Heart left ventricle (tissue), 16 donors: ENCODE measurements at regions not wholly inside any gene's neighbourhood (a gene's known extent, or its start where the extent isn't known, plus 50 kb on each side); places are given as distances from the start of the nearest gene placed in this dataset.
"Not testable (repeated sequence)": the region's sequence is repeated elsewhere in the genome, so short reads cannot be mapped to it uniquely, and the experiment has no call there.

Experiments used
- ATAC-seq, 4 donors: fragments of 200-7000 bp; cut with Tn5 transposase; one replicate each; pipeline ENCODE4 v1.9.1; 2020 to 2022; ENCODE audit warnings: moderate library complexity in 4 of 4, mild to moderate bottlenecking in 3 of 4, moderate number of reproducible peaks in 1 of 4
- DNase-seq, 5 donors: peaks; one replicate each; pipeline ENCODE4 v3.0.0-alpha.2; 2020
- H3K27ac ChIP-seq, 12 donors: fragments of 200-600 bp; sonication (generic) in 4 of 12; one replicate each; pipeline versions ENCODE4 v1.5.0 to v1.8.0; 2016 to 2022; ENCODE audit warnings: mild to moderate bottlenecking in 2 of 12
- H3K27me3 ChIP-seq, 9 donors: fragments of 200-600 bp; sonication (generic) in 2 of 9; one replicate each; pipeline versions ENCODE4 v1.5.1 to v1.8.0; 2016 to 2022; ENCODE audit warnings: mild to moderate bottlenecking in 3 of 9
- H3K36me3 ChIP-seq, 9 donors: fragments of 200-600 bp; sonication (generic) in 2 of 9; one replicate each; pipeline versions ENCODE4 v1.5.0 to v1.8.0; 2018 to 2022; ENCODE audit warnings: mild to moderate bottlenecking in 2 of 9
- H3K4me1 ChIP-seq, 12 donors: fragments of 200-600 bp; sonication (generic) in 4 of 12; one replicate each; pipeline versions ENCODE4 v1.5.0 to v1.8.0; 2016 to 2022; ENCODE audit warnings: mild to moderate bottlenecking in 3 of 12
- H3K4me3 ChIP-seq, 12 donors: fragments of 200-600 bp; sonication (generic) in 4 of 12; one replicate each; pipeline versions ENCODE4 v1.5.0 to v1.8.0; 2017 to 2022; ENCODE audit warnings: mild to moderate bottlenecking in 9 of 12, moderate library complexity in 4 of 12
- H3K9me3 ChIP-seq, 12 donors: fragments of 200-600 bp; sonication (generic) in 4 of 12; one replicate each; pipeline versions ENCODE4 v1.5.0 to v1.8.0; 2016 to 2022; ENCODE audit warnings: mild to moderate bottlenecking in 1 of 12
- CTCF ChIP-seq, 12 donors: fragments of 200-600 bp; sonication (generic) in 4 of 12; IDR thresholded peaks; one replicate each; pipeline versions ENCODE4 v1.5.0 to v1.8.0; 2018 to 2022; ENCODE audit warnings: antibody characterized with exemption in 12 of 12, mild to moderate bottlenecking in 5 of 12
- POLR2A ChIP-seq, 2 donors: fragments of 450-650 bp; IDR thresholded peaks; one replicate each; pipeline ENCODE4 v1.6.1; 2017; ENCODE audit warnings: antibody characterized with exemption in 2 of 2, mild to moderate bottlenecking in 2 of 2, moderate library complexity in 2 of 2
- WGBS, 4 donors: extraction: QIAGEN DNeasy Blood & Tissue Kit in 2 of 4; methylation state at CpG; one replicate each; pipeline versions ENCODE4 v1.1.5 to v1.1.7; 2013 to 2018; 5-methylcytosine and 5-hydroxymethylcytosine counted together
- intact Hi-C, 10 donors: fragments of 100-400 bp; cut with DNase I; formaldehyde crosslinking; loops; one replicate each; pipeline versions ENCODE4 v1.11.1 to v1.14.2; 2022
- donor health status: ischemic (EF 13 %, LVEDD 7.1; RV severe dilation, severe dysfunction).
- donor health status: healthy with polysubstance abuse.
- donor health status: DM: no; HTN: yes; CAD: no.
- donor health status: DM: no; HTN: no; CAD: no.
- donor health status: ischemic (EF 25% LVEDD 6.9; RV normal size, moderate dysfunction).
- donor health status: ischemic (EF 25% LVEDD 5.7; RV mildly dilated, moderate dysfunction).
- donor health status: healthy.
- donor health status: DM: yes; HTN: yes; CAD: no.
- donor health status: ischemic (EF 35%, LVEDD 5.7; RV mildly dilated, moderate dysfunction).
- donor health status: nonischemic (EF 11% LVEDD 7.7; RV severe dilation, severe dysfunction).
- donor health status: DM: yes; HTN: yes; CAD: no.
- donor health status: PGD.
- donor health status: ischemic (EF 29% LVEDD 5.4; RV normal size, mild dysfunction).
- donor health status: nonischemic (EF 23%, LVEDD 6.1; RV moderate dilation, normal function).

- DNase-seq (no peak), ATAC-seq (no peak)
- Histone ChIP-seq H3K4me1 (peaks cover 0 to 8% (median 0%) of the 10 kb centered on the region in 12 donors), H3K27me3 (no peaks in the 10 kb centered on the region), H3K27ac (no peak overlapping the region), H3K4me3 (no peak overlapping the region), H3K36me3 (peaks cover 0 to 50% (median 27%) of the 10 kb centered on the region in 9 donors), H3K9me3 (no peaks in the 10 kb centered on the region)
- WGBS, 4 donors: 72 to 79% (median 78%) methylated on average over 11 to 17 of the region's 17 CpGs
- TF ChIP-seq CTCF (IDR thresholded peaks at IDR 0.05) (no peak), POLR2A (IDR thresholded peaks at IDR 0.05) (no peak)
- intact Hi-C loops: loop anchor here in 1 of 10 donors (10.0 kb wide), 1 partner anchor 446 kb away; no protein-coding TSS in a partner anchor
Observed at GRCh38 chr7:66558660-66559465, 69.8 kb upstream of the KCTD7 start.

GRCh38 chr7:66564045-66564444, 64.6 kb upstream of the KCTD7 start:
- WGBS, 4 donors: 76 to 94% (median 87%) methylated on average over 7 of the region's 7 CpGs
- H3K27me3 ChIP-seq: no peaks in the 10 kb centered on the region
- peaks cover 0 to 49% (median 32%) of the 10 kb centered on the region in 9 donors for H3K36me3 ChIP-seq
- no peak overlapping the region for H3K27ac ChIP-seq
- no peaks in the 10 kb centered on the region for H3K4me1 ChIP-seq
- TF ChIP-seq CTCF (IDR thresholded peaks at IDR 0.05) (no peak), POLR2A (IDR thresholded peaks at IDR 0.05) (no peak)
- intact Hi-C loops: loop anchor here in 3 of 10 donors (2.0 to 10.0 kb wide), 3 partner anchors 121 to 229 kb away; no protein-coding TSS in a partner anchor
- no peaks in the 10 kb centered on the region for H3K9me3 ChIP-seq
- ATAC-seq (no peak), DNase-seq (no peak)
- H3K4me3 ChIP-seq: no peak overlapping the region

- DNase-seq, H3K27me3 ChIP-seq, H3K9me3 ChIP-seq, H3K4me1 ChIP-seq, intact Hi-C loops, H3K27ac ChIP-seq, H3K4me3 ChIP-seq, ATAC-seq: not testable (repeated sequence)
- peaks cover 0 to 89% (median 68%) of the 10 kb centered on the region in 9 donors for H3K36me3 ChIP-seq
- 70 to 85% (median 82%) methylated on average over 1 of the region's 1 CpG for WGBS, 4 donors
Observed at GRCh38 chr7:66570179-66570578, 58.5 kb upstream of the KCTD7 start.

GRCh38 chr7:66571568-66571967, 57.1 kb upstream of the KCTD7 start:
- intact Hi-C loops: no loop called here
- DNase-seq: no peak
- Histone ChIP-seq H3K4me1 (peaks cover 0 to 2% (median 0%) of the 10 kb centered on the region in 12 donors), H3K36me3 (peaks cover 0 to 93% (median 73%) of the 10 kb centered on the region in 9 donors), H3K27me3 (no peaks in the 10 kb centered on the region), H3K4me3 (no peak overlapping the region), H3K27ac (no peak overlapping the region), H3K9me3 (no peaks in the 10 kb centered on the region)
- TF ChIP-seq CTCF (IDR thresholded peaks at IDR 0.05) (no peak), POLR2A (IDR thresholded peaks at IDR 0.05) (no peak)
- ATAC-seq: no peak

- ATAC-seq, intact Hi-C loops, DNase-seq, H3K27me3 ChIP-seq, H3K27ac ChIP-seq, H3K9me3 ChIP-seq, H3K4me3 ChIP-seq: not testable (repeated sequence)
- peaks cover 0 to 75% (median 58%) of the 10 kb centered on the region in 9 donors for H3K36me3 ChIP-seq
- WGBS, 4 donors: 84 to 87% (median 86%) methylated on average over 9 of the region's 9 CpGs
- peaks cover 0 to 12% (median 0%) of the 10 kb centered on the region in 12 donors for H3K4me1 ChIP-seq
Observed at GRCh38 chr7:66573782-66574495, 54.7 kb upstream of the KCTD7 start.

GRCh38 chr7:66574768-66575167, 53.9 kb upstream of the KCTD7 start:
- H3K27me3 ChIP-seq, H3K9me3 ChIP-seq, intact Hi-C loops, H3K27ac ChIP-seq, DNase-seq, H3K4me3 ChIP-seq, ATAC-seq: not testable (repeated sequence)
- Histone ChIP-seq H3K4me1 (peaks cover 0 to 12% (median 0%) of the 10 kb centered on the region in 12 donors), H3K36me3 (peaks cover 0 to 66% (median 51%) of the 10 kb centered on the region in 9 donors)
- WGBS, 4 donors: 93 to 97% (median 96%) methylated on average over 5 of the region's 5 CpGs
